ENCODE measurements at regions not wholly inside any gene's neighbourhood (a gene's known extent, or its start where the extent isn't known, plus 50 kb on each side); places are given as distances from the start of the nearest gene placed in this dataset.

DNA sequence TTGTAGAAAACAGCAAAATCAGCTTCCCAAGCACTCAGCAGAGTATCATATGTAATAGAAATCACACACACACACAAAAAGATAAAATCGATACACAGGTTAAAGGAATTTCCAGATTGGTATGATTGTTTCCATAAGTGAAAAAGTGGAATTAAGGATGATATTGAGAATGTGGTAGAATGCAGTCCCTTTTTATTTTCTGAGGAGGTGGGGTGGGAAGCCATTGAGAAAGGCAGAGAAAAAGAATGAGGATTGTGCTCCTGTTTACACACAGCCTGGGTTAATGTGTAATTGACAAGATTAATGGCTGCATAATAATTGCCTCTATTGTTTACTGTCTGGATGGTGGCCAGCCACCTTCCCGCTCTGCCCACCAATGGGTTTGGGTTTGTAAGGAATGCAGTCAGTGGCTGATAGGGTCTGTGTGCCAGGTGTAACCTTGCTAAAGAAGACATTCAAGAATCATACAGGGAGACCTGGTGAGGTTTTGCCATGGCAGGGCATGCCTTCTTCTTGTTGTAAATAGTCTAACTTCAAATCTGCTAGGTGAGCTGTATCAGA lies 177.2 kb upstream of the MAP3K1 start:
- no peak for DNase-seq
- H3K9ac ChIP-seq (ENCODE audit: low read length): no peak overlapping the region
- peaks cover 14% of the 10 kb centered on the region for H3K79me1 ChIP-seq (ENCODE audit: low read length)
- H2AK5ac ChIP-seq (ENCODE audit: low read length): peak overlapping the region; percentile 51
- peak overlapping the region; percentile 72 for H4K91ac ChIP-seq (ENCODE audit: low read depth, low read length)
- H3K36me3 ChIP-seq (ENCODE audit: control insufficient read depth in 1 of 2, insufficient read depth in 2 of 2, low read length in 2 of 2): no peaks in the 10 kb centered on the region
- no peak overlapping the region for H3K4me3 ChIP-seq (ENCODE audit: low read depth, low read length)
- no peaks in the 10 kb centered on the region for H3K27me3 ChIP-seq (ENCODE audit: insufficient read depth, low read length)
- no peak overlapping the region for H3K4me2 ChIP-seq (ENCODE audit: low read length)
- H4K8ac ChIP-seq (ENCODE audit: low read depth, low read length): no peak overlapping the region
- H3K23ac ChIP-seq (ENCODE audit: low read length): no peak overlapping the region
- peak overlapping the region; percentile 7 for H3K14ac ChIP-seq (ENCODE audit: low read length)
- peak overlapping the region; percentile 58 for H2BK12ac ChIP-seq (ENCODE audit: low read length)
- H3K9me3 ChIP-seq (ENCODE audit: insufficient read depth, low read depth, low read length): no peaks in the 10 kb centered on the region
- peaks cover 1% of the 10 kb centered on the region for H3K79me2 ChIP-seq (ENCODE audit: control insufficient read depth, insufficient read depth, low read length, poor library complexity)
- H2BK120ac ChIP-seq (ENCODE audit: insufficient read depth, low read length, poor library complexity): peak overlapping the region; percentile 71
- no peak overlapping the region for H4K12ac ChIP-seq (ENCODE audit: low read depth, low read length)
- H3K18ac ChIP-seq (ENCODE audit: low read length): no peak overlapping the region
- H2BK5ac ChIP-seq (ENCODE audit: low read depth, low read length, poor library complexity): no peak overlapping the region
- WGBS (ENCODE audit: extremely low coverage, insufficient coverage, insufficient read length): no CpG with 5 or more reads among the region's 2 CpGs
- H3K27ac ChIP-seq (ENCODE audit: low read depth, low read length): no peak overlapping the region
- peaks cover 13 to 26% of the 10 kb centered on the region in 2 experiments for H3K4me1 ChIP-seq (ENCODE audit: control insufficient read depth in 1 of 2, insufficient read depth in 2 of 2, low read length in 2 of 2)
- no peak overlapping the region for H3K4ac ChIP-seq (ENCODE audit: low read depth, low read length)
- H2AFZ ChIP-seq (ENCODE audit: insufficient read depth, low read length, poor library complexity): no peak overlapping the region

DNA sequence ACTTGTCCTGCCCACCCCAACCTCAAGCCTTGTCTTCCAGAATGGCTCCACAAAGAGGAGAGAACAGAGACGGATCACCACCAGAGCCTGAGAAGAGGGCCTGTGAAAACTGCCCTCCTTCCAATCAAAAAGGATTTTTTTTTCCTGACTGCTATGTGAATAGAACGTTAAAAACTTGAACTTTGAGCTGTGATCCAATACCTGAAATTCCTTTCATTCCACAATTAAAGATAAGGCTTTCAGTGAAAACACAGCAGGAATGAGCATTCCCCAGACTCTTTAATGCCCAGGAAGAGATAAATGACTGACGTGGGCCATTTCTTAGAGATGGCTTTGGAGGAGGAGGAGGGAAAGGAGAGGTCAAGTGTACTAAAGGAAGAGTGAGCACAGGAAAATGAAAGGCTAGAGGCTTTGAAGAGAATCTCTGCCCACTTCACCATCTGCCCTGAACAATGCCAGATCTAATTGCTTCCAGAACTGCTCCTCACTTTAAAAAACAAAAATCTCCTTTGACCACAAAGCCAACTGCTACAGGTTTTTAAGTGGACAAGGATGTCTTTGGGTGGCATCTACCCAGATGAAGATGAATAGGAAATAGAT lies 177.9 kb upstream of the MAP3K1 start:
- H4K8ac ChIP-seq (ENCODE audit: low read depth, low read length): no peak overlapping the region
- peaks cover 13 to 26% of the 10 kb centered on the region in 2 experiments for H3K4me1 ChIP-seq (ENCODE audit: control insufficient read depth in 1 of 2, insufficient read depth in 2 of 2, low read length in 2 of 2)
- peak overlapping the region; percentile 16 for H3K27ac ChIP-seq (ENCODE audit: low read depth, low read length)
- H4K91ac ChIP-seq (ENCODE audit: low read depth, low read length): peak overlapping the region; percentile 35
- H3K9me3 ChIP-seq (ENCODE audit: insufficient read depth, low read depth, low read length): no peaks in the 10 kb centered on the region
- peaks cover 1% of the 10 kb centered on the region for H3K79me2 ChIP-seq (ENCODE audit: control insufficient read depth, insufficient read depth, low read length, poor library complexity)
- no peak overlapping the region for H2BK5ac ChIP-seq (ENCODE audit: low read depth, low read length, poor library complexity)
- DNase-seq: peak in 1 of 2 donors; percentile 86
- H3K14ac ChIP-seq (ENCODE audit: low read length): no peak overlapping the region
- no peak overlapping the region for H3K9ac ChIP-seq (ENCODE audit: low read length)
- no CpG with 5 or more reads among the region's 3 CpGs for WGBS (ENCODE audit: extremely low coverage, insufficient coverage, insufficient read length)
- H3K79me1 ChIP-seq (ENCODE audit: low read length): peaks cover 14% of the 10 kb centered on the region
- no peak overlapping the region for H3K4ac ChIP-seq (ENCODE audit: low read depth, low read length)
- no peak overlapping the region for H3K18ac ChIP-seq (ENCODE audit: low read length)
- no peak overlapping the region for H2AK5ac ChIP-seq (ENCODE audit: low read length)
- H3K4me2 ChIP-seq (ENCODE audit: low read length): peak overlapping the region; percentile 20
- H3K23ac ChIP-seq (ENCODE audit: low read length): no peak overlapping the region
- no peak overlapping the region for H4K12ac ChIP-seq (ENCODE audit: low read depth, low read length)
- no peak overlapping the region for H2BK12ac ChIP-seq (ENCODE audit: low read length)
- H3K36me3 ChIP-seq (ENCODE audit: control insufficient read depth in 1 of 2, insufficient read depth in 2 of 2, low read length in 2 of 2): no peaks in the 10 kb centered on the region
- H2AFZ ChIP-seq (ENCODE audit: insufficient read depth, low read length, poor library complexity): no peak overlapping the region
- no peak overlapping the region for H3K4me3 ChIP-seq (ENCODE audit: low read depth, low read length)
- H3K27me3 ChIP-seq (ENCODE audit: insufficient read depth, low read length): no peaks in the 10 kb centered on the region
- H2BK120ac ChIP-seq (ENCODE audit: insufficient read depth, low read length, poor library complexity): no peak overlapping the region

DNA sequence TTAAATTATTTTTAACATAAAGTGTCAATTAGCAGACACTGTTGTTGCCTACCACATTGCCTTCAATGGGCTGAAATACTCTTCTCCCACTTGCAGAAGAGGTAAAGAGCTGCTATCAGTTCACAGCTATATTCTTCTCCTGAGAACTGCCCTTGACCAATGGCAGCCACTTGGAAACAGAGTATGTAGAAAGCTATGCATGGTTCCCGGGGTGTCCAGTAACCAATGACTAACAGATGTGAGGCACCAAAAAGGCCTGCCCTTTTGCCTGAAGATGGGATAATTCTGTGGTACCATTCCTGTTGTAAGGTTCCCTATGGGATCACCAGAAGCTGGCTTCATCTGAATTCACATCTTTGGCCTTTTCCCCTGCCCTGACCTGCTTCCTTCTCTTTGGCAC lies 181.4 kb upstream of the MAP3K1 start:
- H3K4me3 ChIP-seq (ENCODE audit: low read depth, low read length): no peak overlapping the region
- no peak overlapping the region for H3K4me2 ChIP-seq (ENCODE audit: low read length)
- H3K18ac ChIP-seq (ENCODE audit: low read length): no peak overlapping the region
- no peak overlapping the region for H2BK12ac ChIP-seq (ENCODE audit: low read length)
- peaks cover 2 to 3% of the 10 kb centered on the region in 2 experiments for H3K36me3 ChIP-seq (ENCODE audit: control insufficient read depth in 1 of 2, insufficient read depth in 2 of 2, low read length in 2 of 2)
- no peak overlapping the region for H4K91ac ChIP-seq (ENCODE audit: low read depth, low read length)
- no peak overlapping the region for H4K12ac ChIP-seq (ENCODE audit: low read depth, low read length)
- no peaks in the 10 kb centered on the region for H3K79me2 ChIP-seq (ENCODE audit: control insufficient read depth, insufficient read depth, low read length, poor library complexity)
- H3K9me3 ChIP-seq (ENCODE audit: insufficient read depth, low read depth, low read length): peaks cover 2% of the 10 kb centered on the region
- no peak overlapping the region for H4K8ac ChIP-seq (ENCODE audit: low read depth, low read length)
- H3K27ac ChIP-seq (ENCODE audit: low read depth, low read length): no peak overlapping the region
- no CpG with 5 or more reads among the region's 1 CpG for WGBS (ENCODE audit: extremely low coverage, insufficient coverage, insufficient read length)
- peaks cover 10 to 20% of the 10 kb centered on the region in 2 experiments for H3K4me1 ChIP-seq (ENCODE audit: control insufficient read depth in 1 of 2, insufficient read depth in 2 of 2, low read length in 2 of 2)
- no peak overlapping the region for H2BK120ac ChIP-seq (ENCODE audit: insufficient read depth, low read length, poor library complexity)
- H3K23ac ChIP-seq (ENCODE audit: low read length): no peak overlapping the region
- H2BK5ac ChIP-seq (ENCODE audit: low read depth, low read length, poor library complexity): no peak overlapping the region
- peaks cover 8% of the 10 kb centered on the region for H3K79me1 ChIP-seq (ENCODE audit: low read length)
- H2AK5ac ChIP-seq (ENCODE audit: low read length): no peak overlapping the region
- DNase-seq: no peak
- H2AFZ ChIP-seq (ENCODE audit: insufficient read depth, low read length, poor library complexity): no peak overlapping the region
- no peak overlapping the region for H3K14ac ChIP-seq (ENCODE audit: low read length)
- no peaks in the 10 kb centered on the region for H3K27me3 ChIP-seq (ENCODE audit: insufficient read depth, low read length)
- no peak overlapping the region for H3K4ac ChIP-seq (ENCODE audit: low read depth, low read length)
- no peak overlapping the region for H3K9ac ChIP-seq (ENCODE audit: low read length)

DNA sequence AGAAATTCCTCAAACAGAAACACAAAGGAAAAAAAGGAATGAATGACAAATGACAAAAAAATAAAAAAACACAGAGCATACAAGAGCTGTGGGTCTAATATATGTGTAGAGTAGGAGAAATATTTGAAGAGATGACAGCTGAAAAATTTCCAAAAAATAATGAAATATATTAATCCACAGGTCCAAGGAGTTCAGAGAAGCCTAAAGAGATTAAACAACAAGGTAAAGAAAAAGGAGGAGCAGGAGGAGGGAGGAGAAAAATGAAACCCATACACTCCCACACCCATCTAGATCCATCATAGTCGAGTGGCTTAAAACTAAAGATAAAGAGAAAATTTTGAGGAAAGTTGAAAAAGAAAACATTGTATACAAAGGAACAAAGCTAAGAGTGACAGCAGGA lies 182.4 kb upstream of the MAP3K1 start:
- H3K9ac ChIP-seq (ENCODE audit: low read length): no peak overlapping the region
- H3K27ac ChIP-seq (ENCODE audit: low read depth, low read length): no peak overlapping the region
- peaks cover 5% of the 10 kb centered on the region for H3K9me3 ChIP-seq (ENCODE audit: insufficient read depth, low read depth, low read length)
- H4K12ac ChIP-seq (ENCODE audit: low read depth, low read length): no peak overlapping the region
- no peak overlapping the region for H3K4ac ChIP-seq (ENCODE audit: low read depth, low read length)
- peaks cover 2 to 3% of the 10 kb centered on the region in 2 experiments for H3K36me3 ChIP-seq (ENCODE audit: control insufficient read depth in 1 of 2, insufficient read depth in 2 of 2, low read length in 2 of 2)
- no peak overlapping the region for H3K14ac ChIP-seq (ENCODE audit: low read length)
- H3K18ac ChIP-seq (ENCODE audit: low read length): no peak overlapping the region
- no CpG with 5 or more reads among the region's 1 CpG for WGBS (ENCODE audit: extremely low coverage, insufficient coverage, insufficient read length)
- H2BK5ac ChIP-seq (ENCODE audit: low read depth, low read length, poor library complexity): no peak overlapping the region
- H3K79me2 ChIP-seq (ENCODE audit: control insufficient read depth, insufficient read depth, low read length, poor library complexity): no peaks in the 10 kb centered on the region
- no peak for DNase-seq
- H4K8ac ChIP-seq (ENCODE audit: low read depth, low read length): no peak overlapping the region
- H3K23ac ChIP-seq (ENCODE audit: low read length): no peak overlapping the region
- peaks cover 2% of the 10 kb centered on the region for H3K79me1 ChIP-seq (ENCODE audit: low read length)
- H3K4me1 ChIP-seq (ENCODE audit: control insufficient read depth in 1 of 2, insufficient read depth in 2 of 2, low read length in 2 of 2): peaks cover 3 to 12% of the 10 kb centered on the region in 2 experiments
- no peak overlapping the region for H2BK12ac ChIP-seq (ENCODE audit: low read length)
- H2BK120ac ChIP-seq (ENCODE audit: insufficient read depth, low read length, poor library complexity): no peak overlapping the region
- H2AK5ac ChIP-seq (ENCODE audit: low read length): no peak overlapping the region
- H3K4me2 ChIP-seq (ENCODE audit: low read length): no peak overlapping the region
- no peak overlapping the region for H3K4me3 ChIP-seq (ENCODE audit: low read depth, low read length)
- H3K27me3 ChIP-seq (ENCODE audit: insufficient read depth, low read length): no peaks in the 10 kb centered on the region
- H4K91ac ChIP-seq (ENCODE audit: low read depth, low read length): no peak overlapping the region
- no peak overlapping the region for H2AFZ ChIP-seq (ENCODE audit: insufficient read depth, low read length, poor library complexity)
